GM12865 (cell line): ENCODE measurements at regions not wholly inside any gene's neighbourhood (a gene's known extent, or its start where the extent isn't known, plus 50 kb on each side); places are given as distances from the start of the nearest gene placed in this dataset.
A peak's percentile ranks its signal among the peaks of the same experiment; 100 is the strongest.

Experiments
- DNase-seq: peaks from one replicate; pipeline ENCODE4 v3.0.0; 2010; ENCODE audit warnings: low read depth
- H3K4me3 ChIP-seq: 2 replicates; pipeline ENCODE4 v1.5.1; 2011; ENCODE audit warnings: mild to moderate bottlenecking, low read depth, low read length, control low read depth
- CTCF ChIP-seq: IDR thresholded peaks from 2 replicates; pipeline ENCODE4 v1.5.1; 2011; ENCODE audit warnings: low read length, control low read depth, low read depth, inconsistent platforms; ENCODE audit not compliant: insufficient read depth; ENCODE audit errors: missing control alignments

- DNase-seq, result no peak
- TF ChIP-seq CTCF, result no peak
- no peak overlapping the region for H3K4me3 ChIP-seq
Measured at GRCh38 chr1:29673228-29673500, 436.8 kb downstream of the PTPRU start.

- H3K4me3 ChIP-seq, result no peak overlapping the region
- TF ChIP-seq CTCF, result no peak
- peak; percentile 10 for DNase-seq
Measured at GRCh38 chr1:29672416-29673227, 436.3 kb downstream of the PTPRU start.

GRCh38 chr1:29671446-29672356, 435.4 kb downstream of the PTPRU start:
- TF ChIP-seq CTCF, result no peak

GRCh38 chr1:29670752-29671151, 434.4 kb downstream of the PTPRU start:
- H3K4me3 ChIP-seq, result no peak overlapping the region
- no peak for DNase-seq
- TF ChIP-seq CTCF, result no peak

More at GRCh38 chr1:29671446-29672356, 435.4 kb downstream of the PTPRU start:
- no peak overlapping the region for H3K4me3 ChIP-seq
- DNase-seq, result no peak

GRCh38 chr1:29669912-29670311, 433.6 kb downstream of the PTPRU start:
- DNase-seq, result no peak
- no peak for TF ChIP-seq CTCF
- no peak overlapping the region for H3K4me3 ChIP-seq

GRCh38 chr1:29669158-29669871, 433.0 kb downstream of the PTPRU start:
- DNase-seq, result no peak
- H3K4me3 ChIP-seq, result no peak overlapping the region
- TF ChIP-seq CTCF, result no peak
